Large intestine (tissue), 3 donors: ENCODE measurements at regions not wholly inside any gene's neighbourhood (a gene's known extent, or its start where the extent isn't known, plus 50 kb on each side); places are given as distances from the start of the nearest gene placed in this dataset.
"Not testable (repeated sequence)": the region's sequence is repeated elsewhere in the genome, so short reads cannot be mapped to it uniquely, and the experiment has no call there.

Source experiments
- DNase-seq, 2 donors: peaks; one replicate each; pipeline versions ENCODE4 v3.0.0 to v3.0.0-alpha.2; 2013
- H3K27ac ChIP-seq: one replicate; pipeline ENCODE4 v1.5.1; 2013; ENCODE audit warnings: low read length
- H3K27me3 ChIP-seq: 2 replicates; pipeline ENCODE4 v1.6.1; 2013; ENCODE audit warnings: low read length; ENCODE audit not compliant: control insufficient read depth, insufficient read depth
- H3K36me3 ChIP-seq: 2 replicates; pipeline ENCODE4 v1.6.1; 2013; ENCODE audit warnings: low read length; ENCODE audit not compliant: control insufficient read depth, insufficient read depth
- H3K4me1 ChIP-seq: one replicate; pipeline ENCODE4 v1.6.1; 2013; ENCODE audit warnings: low read length; ENCODE audit not compliant: control insufficient read depth, insufficient read depth
- H3K4me3 ChIP-seq: one replicate; pipeline ENCODE4 v1.5.1; 2013; ENCODE audit warnings: low read length
- H3K9me3 ChIP-seq: one replicate; pipeline ENCODE4 v1.6.1; 2013; ENCODE audit warnings: mild to moderate bottlenecking, low read depth, low read length, moderate library complexity; ENCODE audit not compliant: control insufficient read depth
- WGBS: methylation state at CpG from one replicate; pipeline ENCODE4 v1.1.5; 2013; ENCODE audit warnings: low lambda C conversion rate; ENCODE audit not compliant: insufficient coverage; 5-methylcytosine and 5-hydroxymethylcytosine counted together

DNA sequence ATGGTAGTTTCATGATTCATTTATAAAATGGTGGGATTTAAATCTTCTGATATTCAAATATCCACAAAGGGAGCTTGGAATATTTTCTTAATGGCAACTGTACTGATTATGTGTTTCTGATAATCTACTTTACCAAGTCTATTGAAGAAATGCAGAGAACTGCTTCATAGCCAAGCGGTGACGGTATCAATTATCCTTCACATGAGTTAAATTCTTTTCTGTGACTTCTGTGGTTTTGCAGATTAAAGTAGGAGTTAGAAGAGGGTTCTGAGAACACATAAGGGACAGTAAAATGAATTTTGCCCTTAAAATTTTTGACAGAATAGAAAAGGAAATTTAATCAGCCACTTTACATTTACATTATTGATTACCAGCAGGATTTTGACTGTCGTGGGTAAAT lies 563.2 kb downstream of the GBE1 start:
- no peak for DNase-seq
- Histone ChIP-seq H3K4me1 (no peaks in the 10 kb centered on the region), H3K36me3 (no peaks in the 10 kb centered on the region), H3K27me3 (no peaks in the 10 kb centered on the region), H3K9me3 (no peaks in the 10 kb centered on the region), H3K27ac (no peak overlapping the region), H3K4me3 (no peak overlapping the region)
- WGBS, result 83% methylated on average over 1 of the region's 3 CpGs

DNA sequence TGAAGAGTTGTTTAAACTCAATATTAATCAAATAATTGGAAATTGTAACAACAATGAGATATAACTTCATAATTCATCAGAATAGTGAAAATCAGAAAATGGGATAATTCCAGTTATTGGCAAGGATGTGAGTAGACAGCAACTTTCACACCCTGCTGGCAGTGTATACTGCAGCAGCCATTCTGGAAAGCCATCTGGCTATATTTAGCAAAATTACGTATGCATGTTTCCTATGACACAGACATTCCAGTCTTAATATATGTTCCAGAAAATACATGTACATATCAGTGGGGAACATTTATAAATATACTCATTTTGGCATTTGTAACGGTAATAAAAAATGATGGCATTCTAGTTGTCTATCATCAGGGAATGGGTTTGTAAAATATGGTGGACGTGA lies 564.1 kb downstream of the GBE1 start:
- Histone ChIP-seq H3K9me3 (no peaks in the 10 kb centered on the region), H3K27me3 (no peaks in the 10 kb centered on the region), H3K4me1 (no peaks in the 10 kb centered on the region), H3K27ac (no peak overlapping the region), H3K4me3 (no peak overlapping the region), H3K36me3 (no peaks in the 10 kb centered on the region)
- no peak for DNase-seq
- WGBS, result no CpG with 5 or more reads among the region's 3 CpGs

DNA sequence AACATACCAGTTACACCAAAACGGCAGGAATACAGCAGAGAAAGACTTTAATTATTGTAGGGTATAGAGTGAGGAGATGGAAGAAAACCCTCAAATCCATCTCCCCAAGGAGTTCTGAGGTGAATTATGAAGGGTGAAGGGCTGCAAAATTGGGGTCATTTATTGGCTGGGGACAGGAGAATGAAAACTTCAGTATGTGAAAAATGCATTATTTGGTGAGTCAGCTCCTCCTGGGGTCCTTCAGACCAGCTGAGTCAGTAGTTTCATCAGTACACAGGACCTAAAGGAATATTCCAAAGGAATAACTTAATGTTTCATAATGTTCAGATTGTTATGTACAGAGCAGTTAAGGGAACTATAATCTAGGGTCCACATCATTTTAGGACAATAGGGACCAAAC lies 566.0 kb downstream of the GBE1 start:
- H3K4me1 ChIP-seq, result no peaks in the 10 kb centered on the region
- no peaks in the 10 kb centered on the region for H3K27me3 ChIP-seq
- no peaks in the 10 kb centered on the region for H3K36me3 ChIP-seq
- no peak for DNase-seq
- H3K27ac ChIP-seq, result no peak overlapping the region
- WGBS, result 100% methylated on average over 1 of the region's 1 CpG
- H3K9me3 ChIP-seq, result no peaks in the 10 kb centered on the region
- H3K4me3 ChIP-seq, result no peak overlapping the region

DNA sequence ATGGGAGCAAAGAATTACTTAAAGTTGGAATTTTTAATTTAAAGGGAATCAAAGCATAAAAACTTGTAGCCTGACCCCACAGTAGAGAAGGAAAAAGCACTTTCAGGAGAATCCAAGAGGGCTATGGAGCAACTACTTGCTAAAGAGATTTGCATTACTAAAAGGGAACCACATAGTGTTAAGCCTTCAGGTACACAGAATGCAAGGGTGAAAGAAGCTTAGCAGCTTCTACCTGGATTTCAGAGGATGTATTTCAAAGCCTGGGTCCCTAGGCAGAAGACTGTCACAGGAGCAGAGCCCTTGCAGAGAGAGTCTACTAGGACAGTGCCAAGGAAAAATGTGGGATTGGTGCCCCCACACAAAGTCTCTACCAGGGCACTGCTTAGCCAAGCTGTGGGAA lies 575.0 kb downstream of the GBE1 start:
- H3K4me3 ChIP-seq, result no peak overlapping the region
- H3K9me3 ChIP-seq, result peaks cover 2% of the 10 kb centered on the region
- no peaks in the 10 kb centered on the region for H3K36me3 ChIP-seq
- no peaks in the 10 kb centered on the region for H3K4me1 ChIP-seq
- no peak overlapping the region for H3K27ac ChIP-seq
- no peak for DNase-seq
- H3K27me3 ChIP-seq, result no peaks in the 10 kb centered on the region

DNA sequence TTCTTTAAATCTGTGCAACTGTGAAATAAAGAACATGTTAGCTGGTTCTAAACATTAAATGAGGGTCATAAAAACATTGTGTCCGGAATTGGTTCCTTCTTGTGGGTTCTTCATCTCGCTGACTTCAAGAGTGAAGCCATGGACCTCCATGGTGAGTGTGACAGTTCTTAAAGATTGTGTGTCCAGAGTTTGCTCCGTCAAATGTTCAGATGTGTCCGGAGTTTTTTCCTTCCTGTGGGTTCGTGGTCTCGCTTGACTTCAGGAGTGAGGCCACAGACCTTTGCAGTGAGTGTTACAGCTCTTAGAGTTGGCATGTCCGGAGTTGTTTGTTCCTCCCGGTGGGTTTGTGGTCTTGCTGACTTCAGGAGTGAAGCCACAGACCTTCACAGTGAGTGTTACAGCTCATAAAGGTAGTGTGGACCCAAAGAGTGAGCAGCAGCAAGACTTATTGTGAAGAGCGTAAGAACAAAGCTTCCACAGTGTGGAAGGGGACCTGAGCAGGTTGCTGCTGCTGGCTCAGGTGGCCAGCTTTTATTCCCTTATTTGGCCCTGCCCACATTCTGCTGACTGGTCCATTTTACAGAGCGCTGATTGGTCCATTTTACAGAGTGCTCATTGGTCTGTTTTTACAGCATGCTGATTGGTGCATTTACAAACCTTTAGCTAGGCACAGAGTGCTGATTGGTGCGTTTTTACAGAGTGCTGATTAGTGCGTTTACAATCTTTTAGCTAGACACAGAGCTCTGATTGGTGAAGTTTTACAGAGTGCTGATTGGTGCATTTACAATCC lies 579.2 kb downstream of the GBE1 start:
- no CpG with 5 or more reads among the region's 12 CpGs for WGBS
- not testable (repeated sequence) for H3K36me3 ChIP-seq, H3K27ac ChIP-seq, DNase-seq, H3K4me3 ChIP-seq, H3K9me3 ChIP-seq, H3K27me3 ChIP-seq, H3K4me1 ChIP-seq

DNA sequence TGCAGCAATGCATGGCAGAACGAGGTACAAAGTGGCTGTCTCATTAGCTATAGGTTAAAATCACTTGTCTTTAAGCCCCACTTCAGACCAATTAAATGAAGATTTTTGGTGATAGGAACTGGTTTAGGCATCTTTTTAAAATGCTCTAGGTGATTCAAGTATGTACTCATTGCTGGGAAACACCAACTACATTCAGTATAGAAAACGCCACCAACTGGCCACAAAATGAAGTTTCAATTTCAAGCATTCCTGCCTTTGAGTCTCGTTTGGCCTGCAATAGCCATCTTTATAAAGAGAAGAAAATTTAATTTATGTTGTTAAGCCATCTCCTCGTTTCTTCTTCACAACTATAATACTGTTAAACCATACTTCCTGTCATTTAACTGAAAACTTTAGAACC lies 587.9 kb downstream of the GBE1 start:
- H3K9me3 ChIP-seq, result no peaks in the 10 kb centered on the region
- no peak overlapping the region for H3K4me3 ChIP-seq
- no peaks in the 10 kb centered on the region for H3K4me1 ChIP-seq
- 70% methylated on average over 1 of the region's 4 CpGs for WGBS
- no peaks in the 10 kb centered on the region for H3K36me3 ChIP-seq
- no peaks in the 10 kb centered on the region for H3K27me3 ChIP-seq
- DNase-seq, result no peak
- no peak overlapping the region for H3K27ac ChIP-seq

DNA sequence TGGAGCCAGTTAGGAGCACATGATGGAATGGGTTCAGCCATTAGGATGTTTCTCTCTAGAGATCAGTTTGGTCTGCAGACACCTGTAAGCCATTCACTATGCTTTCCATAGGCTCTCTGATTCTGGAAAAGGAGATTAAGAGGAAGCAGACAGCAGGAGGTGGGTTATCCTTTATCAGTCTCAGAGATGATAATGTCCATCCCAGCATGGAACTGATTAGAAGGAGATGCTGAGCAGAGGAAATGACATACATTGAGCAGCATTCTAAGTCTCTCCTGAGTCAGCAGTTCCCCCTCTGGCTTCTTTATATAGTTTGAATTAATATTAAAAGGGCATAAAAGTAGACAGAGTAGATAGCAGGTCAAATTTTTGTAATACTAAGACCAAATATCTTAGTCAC lies 591.1 kb downstream of the GBE1 start:
- Histone ChIP-seq H3K4me3 (no peak overlapping the region), H3K27me3 (no peaks in the 10 kb centered on the region), H3K36me3 (no peaks in the 10 kb centered on the region), H3K9me3 (no peaks in the 10 kb centered on the region), H3K4me1 (no peaks in the 10 kb centered on the region), H3K27ac (no peak overlapping the region)
- DNase-seq, result no peak

DNA sequence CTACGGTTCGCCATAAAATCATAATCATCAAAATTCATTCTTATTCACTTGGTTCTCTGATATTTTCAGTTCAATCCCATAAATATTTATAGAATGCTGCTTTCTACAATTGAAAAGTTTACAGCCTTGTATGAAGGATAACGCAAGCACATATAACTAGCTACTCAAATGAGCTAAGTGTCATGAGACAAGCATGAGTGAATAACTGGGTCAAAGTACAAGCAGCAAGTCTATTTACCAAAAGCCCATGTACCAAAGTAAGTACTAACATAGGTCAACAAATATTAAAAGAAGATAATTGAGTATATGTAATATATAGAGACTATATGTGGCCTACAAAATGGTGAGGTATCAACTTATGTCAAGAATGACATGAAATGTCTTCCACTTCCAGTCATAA lies 596.6 kb downstream of the GBE1 start:
- H3K27ac ChIP-seq, result peak overlapping the region; percentile 5
- no peaks in the 10 kb centered on the region for H3K27me3 ChIP-seq
- peak; percentile 19 to 68 for DNase-seq
- WGBS, result no CpG with 5 or more reads among the region's 3 CpGs
- H3K4me1 ChIP-seq, result no peaks in the 10 kb centered on the region
- H3K9me3 ChIP-seq, result no peaks in the 10 kb centered on the region
- H3K36me3 ChIP-seq, result no peaks in the 10 kb centered on the region
- no peak overlapping the region for H3K4me3 ChIP-seq

DNA sequence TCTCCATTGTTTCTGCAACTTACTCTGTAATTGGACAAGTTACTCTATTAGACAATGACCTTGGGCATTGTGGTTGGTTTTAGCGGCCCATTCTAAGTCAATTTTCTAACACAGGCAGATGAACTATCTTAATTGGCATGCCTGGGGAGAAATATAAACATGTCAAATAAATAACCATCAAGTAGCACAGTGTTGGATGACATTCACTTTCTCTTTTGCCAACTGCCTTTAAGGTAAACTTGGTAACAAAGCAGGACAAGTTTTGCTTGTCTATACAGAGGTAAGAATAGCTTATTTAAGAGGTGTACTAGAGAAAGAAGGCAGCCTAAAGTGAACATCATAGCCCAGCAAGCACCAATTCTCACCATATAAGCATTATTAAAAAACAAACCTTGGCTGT lies 599.6 kb downstream of the GBE1 start:
- Histone ChIP-seq H3K4me1 (no peaks in the 10 kb centered on the region), H3K9me3 (no peaks in the 10 kb centered on the region), H3K27me3 (no peaks in the 10 kb centered on the region), H3K4me3 (no peak overlapping the region), H3K27ac (no peak overlapping the region), H3K36me3 (no peaks in the 10 kb centered on the region)
- WGBS, result no CpG with 5 or more reads among the region's 1 CpG
- DNase-seq, result no peak

DNA sequence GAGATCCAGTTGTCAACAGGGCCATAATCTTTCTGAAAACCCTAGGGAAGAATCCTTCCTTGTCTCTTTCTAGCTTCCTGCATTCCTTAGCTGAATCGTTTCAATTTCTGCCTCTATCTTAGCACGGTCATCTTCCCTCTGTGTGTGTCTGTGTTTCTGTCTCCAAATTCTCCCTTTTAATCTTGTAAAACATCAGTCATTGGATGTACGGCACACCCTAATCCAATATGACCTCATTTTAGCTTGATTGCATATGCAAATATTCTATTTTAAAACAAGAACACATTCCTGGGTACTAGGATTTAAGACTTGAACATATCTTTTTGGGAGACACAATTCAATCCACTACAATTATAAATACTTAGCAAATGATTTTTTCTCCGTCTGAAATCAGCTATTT lies 600.3 kb downstream of the GBE1 start:
- Histone ChIP-seq H3K27me3 (no peaks in the 10 kb centered on the region), H3K27ac (no peak overlapping the region), H3K9me3 (no peaks in the 10 kb centered on the region), H3K36me3 (no peaks in the 10 kb centered on the region), H3K4me3 (no peak overlapping the region), H3K4me1 (no peaks in the 10 kb centered on the region)
- 70% methylated on average over 3 of the region's 4 CpGs for WGBS
- no peak for DNase-seq

DNA sequence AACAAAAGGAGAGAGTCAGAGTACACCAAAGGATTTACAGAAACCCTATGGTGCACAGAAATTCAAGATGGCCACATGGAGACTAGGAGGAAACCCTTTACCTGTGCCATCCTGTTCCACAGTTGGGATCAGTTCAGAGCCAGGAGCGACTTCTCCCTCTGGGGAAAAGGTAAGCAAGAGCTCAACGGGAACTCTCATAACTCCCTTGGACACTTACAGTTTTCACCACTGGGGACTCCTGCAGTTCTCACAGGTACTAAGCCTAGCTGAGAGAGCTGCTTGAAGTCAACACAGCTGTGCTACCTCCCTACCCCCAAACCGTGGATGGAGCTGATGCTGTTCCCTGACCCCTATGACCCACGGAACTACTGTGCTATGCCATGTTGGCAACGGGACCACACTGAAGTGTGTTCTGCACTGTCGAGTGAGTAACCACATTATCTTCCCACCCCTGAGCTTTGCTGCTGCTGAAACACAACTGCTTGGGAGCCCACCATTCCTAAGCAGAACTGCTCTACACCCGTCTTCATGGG lies 606.8 kb downstream of the GBE1 start:
- no peak for DNase-seq
- no CpG with 5 or more reads among the region's 7 CpGs for WGBS
- Histone ChIP-seq H3K27ac (no peak overlapping the region), H3K4me1 (no peaks in the 10 kb centered on the region), H3K36me3 (no peaks in the 10 kb centered on the region), H3K27me3 (no peaks in the 10 kb centered on the region), H3K4me3 (no peak overlapping the region), H3K9me3 (no peaks in the 10 kb centered on the region)
